HL-60 (cell line): ENCODE measurements at regions not wholly inside any gene's neighbourhood (a gene's known extent, or its start where the extent isn't known, plus 50 kb on each side); places are given as distances from the start of the nearest gene placed in this dataset.

ENCODE experiments used
- DNase-seq, 2 experiments: peaks; one replicate each; pipeline ENCODE4 v3.0.0-alpha.2; 2010 to 2020; ENCODE audit warnings: low read depth in 1 of 2, low spot score in 1 of 2
- H3K27ac ChIP-seq: fragments of 250-450 bp; sonication (Bioruptor Pico); replicated peaks from 2 replicates; pipeline ENCODE4 v1.5.1; 2020; ENCODE audit warnings: mild to moderate bottlenecking, moderate library complexity
- H3K27me3 ChIP-seq: fragments of 250-450 bp; sonication (Bioruptor Pico); 2 replicates; pipeline ENCODE4 v1.5.1; 2021; ENCODE audit warnings: mild to moderate bottlenecking, moderate library complexity; ENCODE audit not compliant: insufficient read depth, poor library complexity, severe bottlenecking
- H3K4me3 ChIP-seq: replicated peaks from 2 replicates; pipeline ENCODE4 v1.5.1; 2011; ENCODE audit warnings: mild to moderate bottlenecking, control low read depth, low read length; ENCODE audit not compliant: insufficient read depth
- GABPA ChIP-seq: IDR thresholded peaks from 2 replicates; pipeline ENCODE4 v1.6.1; 2012; ENCODE audit warnings: low read depth
- POLR2AphosphoS5 ChIP-seq: IDR thresholded peaks from 2 replicates; pipeline ENCODE4 v1.6.1; 2012; ENCODE audit warnings: low read depth
- SPI1 ChIP-seq: IDR thresholded peaks from 2 replicates; pipeline ENCODE4 v1.6.1; 2012; ENCODE audit warnings: low read depth, mild to moderate bottlenecking, borderline replicate concordance
- TF ChIP-seq, protein P1 (sequence below): IDR thresholded peaks from 2 replicates; pipeline ENCODE4 v1.6.1; 2012; ENCODE audit warnings: low read depth; ENCODE audit not compliant: insufficient replicate concordance
- TF ChIP-seq, protein P2 (sequence below): IDR thresholded peaks from one replicate; pipeline ENCODE4 v1.5.1; 2011; ENCODE audit warnings: low read length, control low read depth, inconsistent platforms; ENCODE audit not compliant: insufficient read depth

DNA sequence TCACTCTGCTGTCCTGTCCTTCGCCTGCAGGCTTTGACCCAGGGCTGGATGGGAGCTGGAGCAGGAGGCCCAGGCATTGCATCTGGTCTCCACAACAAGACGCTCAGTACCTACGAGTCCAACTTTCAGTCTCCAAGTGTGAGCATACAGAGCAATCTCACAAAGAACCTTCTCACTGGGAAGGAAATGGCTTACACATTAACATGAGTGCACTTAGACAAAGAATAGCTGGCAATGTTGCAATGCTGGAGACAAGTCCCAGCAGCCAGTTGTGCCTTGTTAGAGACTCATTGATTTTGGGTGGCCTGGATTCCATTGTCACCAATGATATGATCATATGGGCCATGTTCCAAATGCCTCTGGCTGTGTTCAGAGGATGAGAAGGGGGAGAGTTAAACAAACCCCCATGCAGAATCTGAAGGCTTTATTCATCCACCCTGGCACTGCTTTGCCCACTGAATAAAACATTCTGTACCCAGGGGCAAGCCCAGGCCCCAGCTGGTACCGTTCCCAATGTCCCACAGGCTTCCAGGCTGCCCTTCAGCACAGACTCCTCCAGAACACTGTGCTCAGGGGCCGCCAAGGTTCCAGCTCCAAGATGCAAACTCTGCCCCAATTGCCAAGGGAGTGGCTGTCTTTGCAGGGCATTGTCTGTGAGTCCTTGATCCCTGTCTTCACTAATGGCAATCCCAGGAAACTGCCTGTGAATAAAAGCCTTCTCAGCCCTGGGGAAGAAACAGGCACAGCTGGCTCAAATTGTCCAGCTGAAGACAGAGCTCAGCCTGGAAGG, 185.5 kb downstream of the HSD17B3 start:
- no peak for DNase-seq
- no peaks in the 10 kb centered on the region for H3K27me3 ChIP-seq
- H3K4me3 ChIP-seq = no peak overlapping the region
- no peak overlapping the region for H3K27ac ChIP-seq
- TF ChIP-seq, protein P1, sequence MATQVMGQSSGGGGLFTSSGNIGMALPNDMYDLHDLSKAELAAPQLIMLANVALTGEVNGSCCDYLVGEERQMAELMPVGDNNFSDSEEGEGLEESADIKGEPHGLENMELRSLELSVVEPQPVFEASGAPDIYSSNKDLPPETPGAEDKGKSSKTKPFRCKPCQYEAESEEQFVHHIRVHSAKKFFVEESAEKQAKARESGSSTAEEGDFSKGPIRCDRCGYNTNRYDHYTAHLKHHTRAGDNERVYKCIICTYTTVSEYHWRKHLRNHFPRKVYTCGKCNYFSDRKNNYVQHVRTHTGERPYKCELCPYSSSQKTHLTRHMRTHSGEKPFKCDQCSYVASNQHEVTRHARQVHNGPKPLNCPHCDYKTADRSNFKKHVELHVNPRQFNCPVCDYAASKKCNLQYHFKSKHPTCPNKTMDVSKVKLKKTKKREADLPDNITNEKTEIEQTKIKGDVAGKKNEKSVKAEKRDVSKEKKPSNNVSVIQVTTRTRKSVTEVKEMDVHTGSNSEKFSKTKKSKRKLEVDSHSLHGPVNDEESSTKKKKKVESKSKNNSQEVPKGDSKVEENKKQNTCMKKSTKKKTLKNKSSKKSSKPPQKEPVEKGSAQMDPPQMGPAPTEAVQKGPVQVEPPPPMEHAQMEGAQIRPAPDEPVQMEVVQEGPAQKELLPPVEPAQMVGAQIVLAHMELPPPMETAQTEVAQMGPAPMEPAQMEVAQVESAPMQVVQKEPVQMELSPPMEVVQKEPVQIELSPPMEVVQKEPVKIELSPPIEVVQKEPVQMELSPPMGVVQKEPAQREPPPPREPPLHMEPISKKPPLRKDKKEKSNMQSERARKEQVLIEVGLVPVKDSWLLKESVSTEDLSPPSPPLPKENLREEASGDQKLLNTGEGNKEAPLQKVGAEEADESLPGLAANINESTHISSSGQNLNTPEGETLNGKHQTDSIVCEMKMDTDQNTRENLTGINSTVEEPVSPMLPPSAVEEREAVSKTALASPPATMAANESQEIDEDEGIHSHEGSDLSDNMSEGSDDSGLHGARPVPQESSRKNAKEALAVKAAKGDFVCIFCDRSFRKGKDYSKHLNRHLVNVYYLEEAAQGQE = no peak
- TF ChIP-seq, protein P2, sequence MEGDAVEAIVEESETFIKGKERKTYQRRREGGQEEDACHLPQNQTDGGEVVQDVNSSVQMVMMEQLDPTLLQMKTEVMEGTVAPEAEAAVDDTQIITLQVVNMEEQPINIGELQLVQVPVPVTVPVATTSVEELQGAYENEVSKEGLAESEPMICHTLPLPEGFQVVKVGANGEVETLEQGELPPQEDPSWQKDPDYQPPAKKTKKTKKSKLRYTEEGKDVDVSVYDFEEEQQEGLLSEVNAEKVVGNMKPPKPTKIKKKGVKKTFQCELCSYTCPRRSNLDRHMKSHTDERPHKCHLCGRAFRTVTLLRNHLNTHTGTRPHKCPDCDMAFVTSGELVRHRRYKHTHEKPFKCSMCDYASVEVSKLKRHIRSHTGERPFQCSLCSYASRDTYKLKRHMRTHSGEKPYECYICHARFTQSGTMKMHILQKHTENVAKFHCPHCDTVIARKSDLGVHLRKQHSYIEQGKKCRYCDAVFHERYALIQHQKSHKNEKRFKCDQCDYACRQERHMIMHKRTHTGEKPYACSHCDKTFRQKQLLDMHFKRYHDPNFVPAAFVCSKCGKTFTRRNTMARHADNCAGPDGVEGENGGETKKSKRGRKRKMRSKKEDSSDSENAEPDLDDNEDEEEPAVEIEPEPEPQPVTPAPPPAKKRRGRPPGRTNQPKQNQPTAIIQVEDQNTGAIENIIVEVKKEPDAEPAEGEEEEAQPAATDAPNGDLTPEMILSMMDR = no peak
- no peak for TF ChIP-seq SPI1
- TF ChIP-seq GABPA = no peak
- TF ChIP-seq POLR2AphosphoS5 = no peak

- TF ChIP-seq, protein P2 = no peak
- TF ChIP-seq SPI1 (no peak), GABPA (no peak), POLR2AphosphoS5 (no peak)
- TF ChIP-seq, protein P1 = no peak
- H3K27ac ChIP-seq = no peak overlapping the region
- no peak overlapping the region for H3K4me3 ChIP-seq
- no peak for DNase-seq
- no peaks in the 10 kb centered on the region for H3K27me3 ChIP-seq
These were observed 186.1 kb downstream of the HSD17B3 start for GRCh38 chr9:96115836-96116235.

GRCh38 chr9:96113032-96113431, 188.9 kb downstream of the HSD17B3 start:
- TF ChIP-seq, protein P2 = no peak
- TF ChIP-seq, protein P1 = no peak
- TF ChIP-seq SPI1 (no peak), POLR2AphosphoS5 (no peak), GABPA (no peak)
- H3K27me3 ChIP-seq = no peaks in the 10 kb centered on the region
- no peak overlapping the region for H3K4me3 ChIP-seq
- no peak for DNase-seq
- H3K27ac ChIP-seq = no peak overlapping the region
